ENCODE measurements at regions not wholly inside any gene's neighbourhood (a gene's known extent, or its start where the extent isn't known, plus 50 kb on each side); places are given as distances from the start of the nearest gene placed in this dataset.

GRCh38 chr14:76640923-76641395 is 120.3 kb upstream of the VASH1 start:
- peaks cover 30% of the 10 kb centered on the region for H3K27me3 Mint-ChIP-seq
- no peaks in the 10 kb centered on the region for H3K4me1 Mint-ChIP-seq
- peaks cover 3% of the 10 kb centered on the region for H3K9me3 Mint-ChIP-seq
- H3K36me3 Mint-ChIP-seq: no peaks in the 10 kb centered on the region
- no peak overlapping the region for H3K4me3 Mint-ChIP-seq
- DNase-seq: no peak
- H3K27ac Mint-ChIP-seq: no peak overlapping the region

- Mint-ChIP-seq H3K4me1 (no peaks in the 10 kb centered on the region), H3K27ac (no peak overlapping the region), H3K36me3 (no peaks in the 10 kb centered on the region), H3K9me3 (peaks cover 2% of the 10 kb centered on the region), H3K4me3 (no peak overlapping the region), H3K27me3 (peaks cover 30% of the 10 kb centered on the region)
- no peak for DNase-seq
Measured at GRCh38 chr14:76641541-76641940, 119.7 kb upstream of the VASH1 start.

GRCh38 chr14:76643887-76644286 is 117.4 kb upstream of the VASH1 start:
- H3K9me3 Mint-ChIP-seq: no peaks in the 10 kb centered on the region
- H3K36me3 Mint-ChIP-seq: no peaks in the 10 kb centered on the region
- DNase-seq: no peak
- no peak overlapping the region for H3K27ac Mint-ChIP-seq
- no peak overlapping the region for H3K4me3 Mint-ChIP-seq
- peaks cover 30% of the 10 kb centered on the region for H3K27me3 Mint-ChIP-seq
- no peaks in the 10 kb centered on the region for H3K4me1 Mint-ChIP-seq

- Mint-ChIP-seq H3K27ac (no peak overlapping the region), H3K36me3 (no peaks in the 10 kb centered on the region), H3K9me3 (no peaks in the 10 kb centered on the region), H3K4me3 (no peak overlapping the region), H3K4me1 (no peaks in the 10 kb centered on the region), H3K27me3 (peaks cover 26% of the 10 kb centered on the region)
- DNase-seq: peak; percentile 11
Measured at GRCh38 chr14:76644855-76645518, 116.3 kb upstream of the VASH1 start.

GRCh38 chr14:76647697-76648298 is 113.5 kb upstream of the VASH1 start:
- Mint-ChIP-seq H3K27ac (no peak overlapping the region), H3K27me3 (peaks cover 12% of the 10 kb centered on the region), H3K36me3 (no peaks in the 10 kb centered on the region), H3K4me3 (no peak overlapping the region), H3K4me1 (no peaks in the 10 kb centered on the region), H3K9me3 (no peaks in the 10 kb centered on the region)
- peak; percentile 3 for DNase-seq

- Mint-ChIP-seq H3K9me3 (no peaks in the 10 kb centered on the region), H3K36me3 (no peaks in the 10 kb centered on the region), H3K27me3 (peaks cover 6% of the 10 kb centered on the region), H3K27ac (no peak overlapping the region), H3K4me1 (no peaks in the 10 kb centered on the region), H3K4me3 (no peak overlapping the region)
- DNase-seq: no peak
Measured at GRCh38 chr14:76651410-76652055, 109.7 kb upstream of the VASH1 start.

- H3K27me3 Mint-ChIP-seq: peaks cover 14% of the 10 kb centered on the region
- H3K27ac Mint-ChIP-seq: no peak overlapping the region
- no peaks in the 10 kb centered on the region for H3K4me1 Mint-ChIP-seq
- H3K9me3 Mint-ChIP-seq: peaks cover 2% of the 10 kb centered on the region
- H3K4me3 Mint-ChIP-seq: no peak overlapping the region
- no peaks in the 10 kb centered on the region for H3K36me3 Mint-ChIP-seq
- DNase-seq: no peak
Measured at GRCh38 chr14:76653875-76654572, 107.2 kb upstream of the VASH1 start.

- peaks cover 5% of the 10 kb centered on the region for H3K9me3 Mint-ChIP-seq
- H3K4me3 Mint-ChIP-seq: no peak overlapping the region
- H3K4me1 Mint-ChIP-seq: no peaks in the 10 kb centered on the region
- no peak for DNase-seq
- H3K27me3 Mint-ChIP-seq: peaks cover 17% of the 10 kb centered on the region
- H3K36me3 Mint-ChIP-seq: no peaks in the 10 kb centered on the region
- H3K27ac Mint-ChIP-seq: no peak overlapping the region
Measured at GRCh38 chr14:76654573-76655108, 106.6 kb upstream of the VASH1 start.

- H3K36me3 Mint-ChIP-seq: no peaks in the 10 kb centered on the region
- peaks cover 23% of the 10 kb centered on the region for H3K27me3 Mint-ChIP-seq
- H3K27ac Mint-ChIP-seq: no peak overlapping the region
- no peaks in the 10 kb centered on the region for H3K4me1 Mint-ChIP-seq
- H3K4me3 Mint-ChIP-seq: no peak overlapping the region
- DNase-seq: no peak
- peaks cover 5% of the 10 kb centered on the region for H3K9me3 Mint-ChIP-seq
Measured at GRCh38 chr14:76655331-76655730, 105.9 kb upstream of the VASH1 start.

- Mint-ChIP-seq H3K36me3 (no peaks in the 10 kb centered on the region), H3K27me3 (peaks cover 30% of the 10 kb centered on the region), H3K4me1 (no peaks in the 10 kb centered on the region), H3K27ac (no peak overlapping the region), H3K9me3 (peaks cover 5% of the 10 kb centered on the region), H3K4me3 (no peak overlapping the region)
- no peak for DNase-seq
Measured at GRCh38 chr14:76656592-76656991, 104.7 kb upstream of the VASH1 start.

- Mint-ChIP-seq H3K4me3 (no peak overlapping the region), H3K27ac (no peak overlapping the region), H3K27me3 (peaks cover 30% of the 10 kb centered on the region)
Measured at GRCh38 chr14:76657404-76657803, 103.9 kb upstream of the VASH1 start.

GRCh38 chr14:76657846-76658245 is 103.4 kb upstream of the VASH1 start:
- Mint-ChIP-seq H3K36me3 (no peaks in the 10 kb centered on the region), H3K27ac (no peak overlapping the region), H3K4me1 (no peaks in the 10 kb centered on the region), H3K9me3 (peaks cover 5% of the 10 kb centered on the region), H3K4me3 (no peak overlapping the region), H3K27me3 (peaks cover 30% of the 10 kb centered on the region)
- DNase-seq: no peak

More at GRCh38 chr14:76657404-76657803, 103.9 kb upstream of the VASH1 start:
- Mint-ChIP-seq H3K4me1 (no peaks in the 10 kb centered on the region), H3K9me3 (peaks cover 5% of the 10 kb centered on the region), H3K36me3 (no peaks in the 10 kb centered on the region)
- no peak for DNase-seq

GRCh38 chr14:76662580-76662979 is 98.7 kb upstream of the VASH1 start:
- Mint-ChIP-seq H3K27me3 (peaks cover 21% of the 10 kb centered on the region), H3K4me3 (no peak overlapping the region), H3K4me1 (no peaks in the 10 kb centered on the region), H3K27ac (no peak overlapping the region), H3K9me3 (peaks cover 5% of the 10 kb centered on the region), H3K36me3 (no peaks in the 10 kb centered on the region)
- DNase-seq: no peak

- no peaks in the 10 kb centered on the region for H3K36me3 Mint-ChIP-seq
Measured at GRCh38 chr14:76664790-76665189, 96.5 kb upstream of the VASH1 start.

GRCh38 chr14:76666746-76667145 is 94.5 kb upstream of the VASH1 start:
- no peak for DNase-seq
- Mint-ChIP-seq H3K4me3 (no peak overlapping the region), H3K36me3 (no peaks in the 10 kb centered on the region), H3K27me3 (peaks cover 3% of the 10 kb centered on the region), H3K4me1 (no peaks in the 10 kb centered on the region), H3K27ac (no peak overlapping the region), H3K9me3 (no peaks in the 10 kb centered on the region)

More at GRCh38 chr14:76664790-76665189, 96.5 kb upstream of the VASH1 start:
- H3K4me3 Mint-ChIP-seq: no peak overlapping the region
- DNase-seq: no peak
- H3K27ac Mint-ChIP-seq: no peak overlapping the region
- no peaks in the 10 kb centered on the region for H3K4me1 Mint-ChIP-seq
- H3K27me3 Mint-ChIP-seq: peaks cover 11% of the 10 kb centered on the region
- H3K9me3 Mint-ChIP-seq: no peaks in the 10 kb centered on the region

Data from activated naive CD8-positive, alpha-beta T cell treated with anti-CD3 and anti-CD28 coated beads for 36 hours (primary cell).